ENCODE measurements at regions not wholly inside any gene's neighbourhood (a gene's known extent, or its start where the extent isn't known, plus 50 kb on each side); places are given as distances from the start of the nearest gene placed in this dataset.

- TF ChIP-seq POLR2AphosphoS5 (IDR thresholded peaks at IDR 0.05) (no peak), CTCF (IDR thresholded peaks at IDR 0.05) (no peak), EP300 (IDR thresholded peaks at IDR 0.05) (no peak), POLR2A (IDR thresholded peaks at IDR 0.05) (no peak)
Measured at GRCh38 chr1:88463401-88463985, 220.6 kb upstream of the PKN2 start.
